ENCODE measurements at regions not wholly inside any gene's neighbourhood (a gene's known extent, or its start where the extent isn't known, plus 50 kb on each side); places are given as distances from the start of the nearest gene placed in this dataset.
A peak's percentile ranks its signal among the peaks of the same experiment; 100 is the strongest.

- WGBS (ENCODE audit: missing lambda C conversion rate), result 93% methylated on average over 1 of the region's 1 CpG
- ATAC-seq (no peak), DNase-seq (ENCODE audit: low read depth in 1 of 2, low spot score in 1 of 2) (no peak), FAIRE-seq (no peak)
- Histone ChIP-seq H3K4me1 (peaks cover 3% of the 10 kb centered on the region; the same call in 2 of the 3 replicates), H3K4me2 (no peak overlapping the region), H3K9me3 (no peaks in the 10 kb centered on the region), H3K27ac (no peak overlapping the region), H3K4me3 (no peak overlapping the region)
- ChIA-PET POLR2A (no interaction called here), CTCF (interaction anchor here (0.6 to 1.0 kb wide), 3 partner anchors 56 to 522 kb away, joined by 3 read pairs; no protein-coding TSS in a partner anchor)
- TF ChIP-seq POLR2AphosphoS2 (conservative IDR thresholded peaks at IDR 0.05; ENCODE audit: low read length), result no peak
- TF ChIP-seq E2F6 (IDR thresholded peaks at IDR 0.05; ENCODE audit: borderline replicate concordance, low read depth), result no peak
- no peak for TF ChIP-seq ZSCAN20 (CRISPR knock-in tag; IDR thresholded peaks at IDR 0.05)
- TF ChIP-seq USF2 (IDR thresholded peaks at IDR 0.05), result no peak
These were observed 159.0 kb upstream of the UBL3 start for GRCh38 chr13:30009411-30009810.

GRCh38 chr13:30006246-30006645 is 155.8 kb upstream of the UBL3 start:
- DNase-seq (ENCODE audit: low read depth in 1 of 2, low spot score in 1 of 2) (no peak), ATAC-seq (no peak), FAIRE-seq (no peak)
- Histone ChIP-seq H3K4me1 (peaks cover 26% of the 10 kb centered on the region), H3K4me2 (no peak overlapping the region), H3K4me3 (no peak overlapping the region), H3K9me3 (no peaks in the 10 kb centered on the region), H3K27ac (no peak overlapping the region)
- POLR2A ChIA-PET, result no interaction called here
- CTCF ChIA-PET, result interaction anchor here (1.5 kb wide), 1 partner anchor 73 kb away, joined by 4 read pairs; no protein-coding TSS in a partner anchor
- WGBS (ENCODE audit: missing lambda C conversion rate), result 75% methylated on average over 1 of the region's 1 CpG
- TF ChIP-seq EHMT2 (IDR thresholded peaks at IDR 0.05; ENCODE audit: low read depth) (no peak), RCOR1 (IDR thresholded peaks at IDR 0.05; ENCODE audit: low read depth, low read length) (no peak), HOXA7 (CRISPR knock-in tag; IDR thresholded peaks at IDR 0.05) (no peak), PBX3 (IDR thresholded peaks at IDR 0.05) (no peak), TP53 (CRISPR knock-in tag; IDR thresholded peaks at IDR 0.05) (no peak)

- Histone ChIP-seq H3K4me3 (no peak overlapping the region), H3K27ac (peak overlapping the region; percentile 66 to 70; a peak in 4 of 6 replicates), H3K4me1 (peaks cover 26% of the 10 kb centered on the region), H3K4me2 (peak overlapping the region; percentile 54; the same call in 2 of the 3 replicates), H3K9me3 (no peaks in the 10 kb centered on the region)
- CTCF ChIA-PET, result interaction anchor here (1.3 kb wide), 1 partner anchor 108 kb away, joined by 3 read pairs; no protein-coding TSS in a partner anchor
- FAIRE-seq (no peak), DNase-seq (ENCODE audit: low read depth in 1 of 2, low spot score in 1 of 2) (peak in 1 of 2 experiments; percentile 29), ATAC-seq (peak in 1 of 2 experiments; percentile 36; a peak in 2 of 6 replicates)
- TF ChIP-seq CEBPB (IDR thresholded peaks at IDR 0.05), result peak; percentile 16 to 25; a peak in 1 of 4 replicates
- TF ChIP-seq HES2 (IDR thresholded peaks at IDR 0.05), result peak; percentile 15; the same call in 1 of the 2 replicates
- TF ChIP-seq EHMT2 (IDR thresholded peaks at IDR 0.05; ENCODE audit: low read depth), result no peak
- TF ChIP-seq BCL3 (IDR thresholded peaks at IDR 0.05), result no peak
- no peak for TF ChIP-seq SREBF2 (IDR thresholded peaks at IDR 0.05)
- TF ChIP-seq ZSCAN20 (CRISPR knock-in tag; IDR thresholded peaks at IDR 0.05), result no peak
- TF ChIP-seq NPAS2 (CRISPR knock-in tag; IDR thresholded peaks at IDR 0.05; ENCODE audit: borderline replicate concordance), result no peak
- no peak for TF ChIP-seq ELK1 (IDR thresholded peaks at IDR 0.05; ENCODE audit: low read depth, low read length)
- POLR2A ChIA-PET, result no interaction called here
These were observed 153.8 kb upstream of the UBL3 start for GRCh38 chr13:30004204-30004603.

Measured in A549 (cell line).